ENCODE measurements at regions not wholly inside any gene's neighbourhood (a gene's known extent, or its start where the extent isn't known, plus 50 kb on each side); places are given as distances from the start of the nearest gene placed in this dataset.

- Mint-ChIP-seq H3K27me3 (ENCODE audit: unreplicated experiment) (no peaks in the 10 kb centered on the region), H3K4me3 (ENCODE audit: unreplicated experiment) (no peak overlapping the region), H3K9me3 (ENCODE audit: unreplicated experiment) (peaks cover 18% of the 10 kb centered on the region), H3K4me1 (ENCODE audit: unreplicated experiment) (no peaks in the 10 kb centered on the region), H3K27ac (ENCODE audit: unreplicated experiment) (no peak overlapping the region), H3K36me3 (ENCODE audit: unreplicated experiment) (peaks cover 7% of the 10 kb centered on the region)
- no peak for DNase-seq (ENCODE audit: extremely low spot score, unreplicated experiment)
- TF ChIP-seq CTCF (IDR thresholded peaks at IDR 0.05) = no peak
These were observed 334.7 kb downstream of the INHBA start for GRCh38 chr7:41367967-41368882.

DNA sequence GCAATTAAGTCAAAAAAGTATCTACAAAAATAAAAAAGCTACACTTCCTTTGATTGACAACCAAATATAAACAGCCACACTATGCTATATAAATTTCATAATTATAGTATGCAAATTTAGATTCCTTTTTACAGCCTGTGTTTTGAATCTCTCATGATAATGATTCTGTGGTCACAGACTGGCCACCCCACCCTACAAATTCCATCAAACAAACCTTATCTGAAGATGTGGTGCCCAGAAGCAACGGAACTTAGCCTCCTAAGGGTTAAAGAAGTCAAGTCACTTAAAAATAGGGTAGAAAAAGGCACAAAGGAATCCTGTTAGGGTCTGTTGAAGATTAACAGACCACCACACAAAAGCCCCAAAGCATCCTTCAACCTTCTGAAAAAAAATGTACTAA is 351.8 kb downstream of the INHBA start:
- H3K27me3 Mint-ChIP-seq (ENCODE audit: unreplicated experiment) = no peaks in the 10 kb centered on the region
- peaks cover 3% of the 10 kb centered on the region for H3K4me1 Mint-ChIP-seq (ENCODE audit: unreplicated experiment)
- DNase-seq (ENCODE audit: extremely low spot score, unreplicated experiment) = no peak
- H3K4me3 Mint-ChIP-seq (ENCODE audit: unreplicated experiment) = no peak overlapping the region
- H3K9me3 Mint-ChIP-seq (ENCODE audit: unreplicated experiment) = no peaks in the 10 kb centered on the region
- H3K27ac Mint-ChIP-seq (ENCODE audit: unreplicated experiment) = no peak overlapping the region
- H3K36me3 Mint-ChIP-seq (ENCODE audit: unreplicated experiment) = no peaks in the 10 kb centered on the region
- TF ChIP-seq CTCF (IDR thresholded peaks at IDR 0.05) = no peak

DNA sequence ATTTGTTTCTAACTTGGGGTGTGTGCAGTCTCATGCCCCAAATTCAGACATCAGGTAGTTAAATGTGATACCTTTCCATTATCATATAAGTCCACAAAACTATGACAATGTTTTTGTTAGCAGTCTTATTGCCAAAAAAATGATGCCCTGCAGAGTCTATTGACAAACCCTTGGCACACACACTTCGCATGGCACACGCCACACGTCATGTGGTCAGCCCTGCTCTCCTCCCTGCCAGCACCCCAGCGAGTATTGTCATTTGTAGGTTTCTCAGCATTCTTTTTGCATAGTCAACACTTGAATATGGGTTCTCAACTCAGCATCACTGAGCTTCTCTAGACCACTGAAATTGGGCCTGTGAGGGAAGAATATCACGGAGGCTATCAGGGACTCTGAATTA is 356.0 kb downstream of the INHBA start:
- no peak for TF ChIP-seq CTCF (IDR thresholded peaks at IDR 0.05)
- no peaks in the 10 kb centered on the region for H3K27me3 Mint-ChIP-seq (ENCODE audit: unreplicated experiment)
- H3K36me3 Mint-ChIP-seq (ENCODE audit: unreplicated experiment) = no peaks in the 10 kb centered on the region
- peak overlapping the region; percentile 9 for H3K27ac Mint-ChIP-seq (ENCODE audit: unreplicated experiment)
- H3K4me3 Mint-ChIP-seq (ENCODE audit: unreplicated experiment) = no peak overlapping the region
- H3K9me3 Mint-ChIP-seq (ENCODE audit: unreplicated experiment) = no peaks in the 10 kb centered on the region
- H3K4me1 Mint-ChIP-seq (ENCODE audit: unreplicated experiment) = no peaks in the 10 kb centered on the region
- no peak for DNase-seq (ENCODE audit: extremely low spot score, unreplicated experiment)

GRCh38 chr7:41339913-41340676 is 362.8 kb downstream of the INHBA start:
- Mint-ChIP-seq H3K9me3 (ENCODE audit: unreplicated experiment) (no peaks in the 10 kb centered on the region), H3K36me3 (ENCODE audit: unreplicated experiment) (no peaks in the 10 kb centered on the region), H3K4me1 (ENCODE audit: unreplicated experiment) (no peaks in the 10 kb centered on the region), H3K27me3 (ENCODE audit: unreplicated experiment) (no peaks in the 10 kb centered on the region), H3K27ac (ENCODE audit: unreplicated experiment) (no peak overlapping the region), H3K4me3 (ENCODE audit: unreplicated experiment) (no peak overlapping the region)
- no peak for DNase-seq (ENCODE audit: extremely low spot score, unreplicated experiment)
- TF ChIP-seq CTCF (IDR thresholded peaks at IDR 0.05) = no peak

- Mint-ChIP-seq H3K27me3 (ENCODE audit: unreplicated experiment) (no peaks in the 10 kb centered on the region), H3K27ac (ENCODE audit: unreplicated experiment) (no peak overlapping the region), H3K4me1 (ENCODE audit: unreplicated experiment) (peaks cover 8% of the 10 kb centered on the region), H3K4me3 (ENCODE audit: unreplicated experiment) (no peak overlapping the region), H3K36me3 (ENCODE audit: unreplicated experiment) (no peaks in the 10 kb centered on the region), H3K9me3 (ENCODE audit: unreplicated experiment) (no peaks in the 10 kb centered on the region)
- TF ChIP-seq CTCF (IDR thresholded peaks at IDR 0.05) = no peak
- DNase-seq (ENCODE audit: extremely low spot score, unreplicated experiment) = no peak
These were observed 365.9 kb downstream of the INHBA start for GRCh38 chr7:41336981-41337380.

All from osteocyte (in vitro differentiated cells).